GM18907 (cell line): ENCODE measurements at regions not wholly inside any gene's neighbourhood (a gene's known extent, or its start where the extent isn't known, plus 50 kb on each side); places are given as distances from the start of the nearest gene placed in this dataset.

Experiments
- ATAC-seq: cut with Tn5 transposase; IDR thresholded peaks from one replicate; pipeline ENCODE4 v1.9.1; 2021; ENCODE audit warnings: mild to moderate bottlenecking, moderate library complexity; ENCODE audit not compliant: unreplicated experiment

DNA sequence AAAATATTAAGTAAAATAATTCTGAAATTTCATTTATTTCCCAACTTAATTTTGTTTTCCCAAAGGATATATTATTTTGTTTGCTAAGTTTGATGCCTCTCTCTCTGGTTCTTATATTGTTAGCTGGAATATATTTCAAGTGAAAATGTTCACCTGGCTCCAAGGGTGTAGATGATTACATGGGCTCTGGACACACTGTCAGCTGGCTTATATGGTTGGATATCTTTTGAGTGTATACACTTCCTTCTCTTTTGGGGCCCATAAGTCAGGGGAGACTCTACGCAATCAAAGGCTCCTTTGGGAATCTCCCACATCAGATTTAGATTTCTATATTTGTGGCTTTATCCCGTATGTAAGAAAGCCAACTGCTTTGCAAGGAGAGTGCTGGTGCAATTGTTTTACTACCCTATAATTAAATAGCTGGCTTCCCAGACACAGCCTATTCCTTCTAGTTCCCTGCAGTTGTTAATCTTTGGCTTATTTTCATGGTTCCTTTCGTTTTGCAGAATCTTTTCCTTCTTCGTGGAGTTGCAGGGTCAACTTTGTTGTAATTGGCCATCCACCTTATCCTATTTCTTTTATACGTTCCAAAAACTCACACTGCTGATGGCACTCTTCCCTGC is 225.7 kb downstream of the DPH6 start:
- ATAC-seq, result no peak

DNA sequence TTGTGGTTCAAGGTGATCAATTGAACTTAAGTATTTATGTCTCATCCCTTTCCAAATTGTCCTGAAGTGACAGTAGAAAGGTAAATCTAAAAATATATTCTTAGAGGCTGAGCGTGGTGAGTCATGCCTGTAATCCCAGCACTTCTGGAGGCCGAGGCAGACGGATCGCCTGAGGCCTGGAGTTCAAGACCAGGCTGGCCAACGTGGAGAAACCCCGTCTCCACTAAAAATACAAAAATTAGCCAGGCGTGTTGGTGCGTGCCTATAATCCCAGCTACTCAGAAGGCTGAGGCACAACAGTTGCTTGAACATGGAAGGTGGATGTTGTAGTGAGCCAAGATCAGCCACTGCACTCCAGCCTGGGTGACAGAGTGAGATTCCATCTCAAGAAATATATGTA is 226.6 kb downstream of the DPH6 start:
- ATAC-seq, result no peak

- no peak for ATAC-seq
Measured at GRCh38 chr15:35317217-35317616, 228.7 kb downstream of the DPH6 start.

DNA sequence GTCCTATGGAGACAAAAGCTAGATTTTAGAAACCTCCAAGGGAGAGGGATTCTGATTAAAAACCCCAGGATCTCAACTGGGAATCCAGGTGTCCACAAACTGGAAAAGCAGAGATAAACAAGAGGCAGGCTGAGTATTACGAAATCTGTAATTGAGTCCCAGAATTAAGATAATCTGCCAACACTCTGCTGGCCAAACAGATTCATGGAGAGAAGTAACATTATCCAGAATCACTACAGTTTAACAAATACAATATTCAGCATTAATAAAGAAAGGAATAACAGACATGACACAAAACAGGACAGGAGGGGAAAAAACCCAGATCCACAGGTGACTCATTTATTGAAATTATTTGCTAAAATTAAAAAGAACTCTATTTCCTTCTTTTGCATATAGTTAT is 227.2 kb upstream of the NANOGP8 start:
- no peak for ATAC-seq

- ATAC-seq, result no peak
Measured at GRCh38 chr15:35311615-35312014, 226.5 kb upstream of the NANOGP8 start.

DNA sequence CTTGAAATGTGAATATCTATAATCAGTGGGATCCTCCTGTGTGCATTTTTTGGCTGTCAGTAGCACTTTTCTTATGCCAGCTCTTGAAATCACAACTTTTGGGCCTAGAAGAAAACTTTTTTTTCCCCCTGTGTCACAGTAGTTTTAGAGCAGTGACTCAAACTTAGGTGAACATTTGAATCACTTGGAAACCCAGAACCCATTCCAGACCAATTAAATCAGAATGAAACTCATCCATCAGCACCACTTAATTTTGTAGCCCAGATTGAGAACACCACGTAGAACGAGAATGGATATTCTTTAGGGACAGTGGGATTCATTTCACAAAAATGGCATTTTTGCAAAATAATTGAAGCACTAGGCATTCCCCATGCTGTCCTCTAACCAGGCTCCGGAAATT is 224.8 kb upstream of the NANOGP8 start:
- no peak for ATAC-seq

- ATAC-seq, result no peak
Measured at GRCh38 chr15:35308802-35309201, 223.7 kb upstream of the NANOGP8 start.

DNA sequence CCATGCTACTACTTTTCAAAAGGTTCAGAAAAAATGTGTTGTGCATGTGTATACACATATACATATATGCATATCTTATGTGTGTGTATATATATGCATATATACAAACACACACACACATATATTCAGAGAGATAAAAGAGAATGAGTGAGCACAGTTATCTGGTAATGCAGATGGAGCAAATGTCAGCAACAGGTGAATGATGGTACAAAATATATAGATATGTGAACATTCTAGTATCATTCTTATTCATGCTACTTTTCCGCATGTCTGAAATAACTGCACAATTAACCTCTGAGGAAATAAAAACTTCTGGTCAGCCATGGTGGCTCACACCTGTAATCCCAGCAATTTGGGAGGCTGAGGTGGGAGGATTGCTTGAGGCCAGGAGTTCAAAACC is 222.6 kb upstream of the NANOGP8 start:
- no peak for ATAC-seq

- no peak for ATAC-seq
Measured at GRCh38 chr15:35307026-35307425, 221.9 kb upstream of the NANOGP8 start.

GRCh38 chr15:35306361-35306981 is 221.4 kb upstream of the NANOGP8 start:
- peak; percentile 54 for ATAC-seq

GRCh38 chr15:35305946-35306345 is 220.9 kb upstream of the NANOGP8 start:
- ATAC-seq, result no peak

GRCh38 chr15:35305031-35305550 is 220.0 kb upstream of the NANOGP8 start:
- ATAC-seq, result no peak

DNA sequence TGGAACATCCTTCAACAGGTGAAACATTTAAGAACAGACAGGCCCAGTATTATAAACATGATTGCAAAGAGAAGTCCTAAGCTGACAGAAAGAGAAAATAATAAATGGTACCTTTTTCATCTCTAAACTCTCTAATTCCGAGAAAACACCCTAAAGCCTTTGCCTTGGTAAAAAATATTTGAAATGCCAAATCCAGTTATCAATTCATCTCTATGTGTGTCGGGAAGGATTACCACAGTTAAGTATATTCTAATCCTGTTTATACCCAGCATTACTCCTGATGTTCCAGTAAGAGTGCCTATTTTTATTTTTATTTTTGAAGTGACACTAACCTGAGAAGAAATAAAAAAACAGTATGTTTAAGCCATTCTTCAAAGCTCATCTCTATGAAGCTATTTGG is 219.3 kb upstream of the NANOGP8 start:
- no peak for ATAC-seq

GRCh38 chr15:35302334-35302733 is 217.2 kb upstream of the NANOGP8 start:
- ATAC-seq, result no peak

DNA sequence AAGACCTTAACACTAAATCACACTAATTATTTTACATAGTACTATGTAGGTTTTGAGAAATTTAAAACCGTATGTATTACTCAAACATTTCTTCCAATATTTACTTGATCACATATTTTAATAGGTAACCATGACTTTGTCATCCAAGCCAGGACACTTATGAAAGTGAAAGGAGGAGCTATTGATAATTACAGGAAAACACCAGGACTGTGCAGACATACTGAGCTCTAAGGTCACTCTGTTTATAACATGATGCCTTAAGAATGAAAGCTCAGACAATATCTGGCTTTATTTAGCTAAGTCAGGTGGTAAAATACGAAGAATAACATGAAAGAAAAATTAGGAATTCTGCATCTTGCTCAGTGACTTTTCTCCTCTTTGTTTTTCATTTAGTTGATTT is 216.0 kb upstream of the NANOGP8 start:
- no peak for ATAC-seq

- no peak for ATAC-seq
Measured at GRCh38 chr15:35299059-35299735, 214.1 kb upstream of the NANOGP8 start.

DNA sequence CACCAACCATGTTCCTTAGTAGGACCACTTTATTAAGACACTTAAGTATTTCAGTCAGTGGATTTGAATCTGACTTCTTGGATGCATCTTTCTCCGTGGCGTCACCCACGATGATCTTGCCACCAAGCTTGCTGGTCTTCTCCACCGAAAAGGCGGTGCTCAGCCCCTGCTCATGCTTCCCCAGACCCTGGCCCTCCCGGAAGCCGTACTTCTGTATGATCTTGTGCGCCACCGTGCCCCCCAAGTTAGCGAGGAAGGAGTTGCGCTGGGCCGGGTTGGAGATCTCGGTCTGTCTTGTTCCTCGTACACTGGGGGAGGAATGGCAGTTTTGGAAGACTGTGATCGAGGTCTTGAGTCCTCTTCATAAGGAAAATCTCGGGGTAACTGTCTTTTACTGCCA is 213.4 kb upstream of the NANOGP8 start:
- no peak for ATAC-seq

- no peak for ATAC-seq
Measured at GRCh38 chr15:35293353-35294130, 208.4 kb upstream of the NANOGP8 start.

GRCh38 chr15:35290301-35290721 is 205.2 kb upstream of the NANOGP8 start:
- ATAC-seq, result no peak

DNA sequence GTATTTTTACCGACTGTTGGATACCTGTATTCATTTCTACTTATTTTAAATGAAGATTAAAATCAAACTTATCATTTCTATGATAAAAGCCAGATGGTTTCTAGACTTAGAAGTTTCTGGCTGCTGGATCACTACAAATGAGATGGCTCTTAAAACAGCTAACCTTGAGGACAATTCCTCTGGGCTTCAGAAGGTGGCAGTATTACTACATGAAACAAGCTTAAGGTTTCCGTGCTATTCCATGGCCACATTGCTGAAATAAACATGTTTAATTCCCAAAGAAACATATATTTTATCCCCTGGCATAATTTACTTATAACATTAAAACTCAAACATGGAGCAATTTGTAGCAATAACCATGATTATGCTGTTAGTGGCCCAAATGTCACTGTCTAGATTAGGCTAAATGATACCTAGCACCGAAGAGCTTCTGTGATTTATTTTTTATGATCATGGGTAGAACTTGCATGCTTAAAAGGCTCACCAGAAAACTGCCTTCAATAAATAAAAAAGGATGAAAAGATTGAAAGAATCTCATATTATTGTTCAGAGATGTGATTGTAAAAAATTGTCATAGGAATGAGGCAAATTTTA is 204.0 kb upstream of the NANOGP8 start:
- ATAC-seq, result peak; percentile 59

DNA sequence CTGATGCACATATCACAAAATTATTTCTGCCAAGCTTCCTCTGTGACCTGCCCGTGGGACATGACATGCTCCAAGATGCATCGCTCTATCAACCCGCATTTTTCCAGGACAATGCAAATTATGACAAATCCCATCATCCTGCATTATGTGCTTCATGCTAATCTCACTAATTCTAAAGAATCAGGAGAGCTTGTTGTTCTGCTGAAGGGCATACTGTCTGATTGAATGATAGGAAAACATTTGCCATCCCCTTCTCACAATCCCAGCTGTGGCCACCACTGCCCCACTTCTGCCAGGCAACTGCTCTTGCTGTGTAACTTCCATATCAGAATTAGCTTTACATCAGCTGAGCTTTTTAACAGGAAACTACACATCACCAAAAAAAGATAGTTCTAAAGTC is 203.5 kb upstream of the NANOGP8 start:
- no peak for ATAC-seq
